Gastrocnemius medialis (tissue), 4 donors: ENCODE measurements at regions not wholly inside any gene's neighbourhood (a gene's known extent, or its start where the extent isn't known, plus 50 kb on each side); places are given as distances from the start of the nearest gene placed in this dataset.

Source experiments
- ATAC-seq, 2 donors: fragments of 150-250 bp; one replicate each; pipeline ENCODE4 v1.9.1; 2016
- DNase-seq, 2 donors: peaks; one replicate each; pipeline ENCODE4 v3.0.0-alpha.2; 2019
- H3K27ac ChIP-seq, 4 donors: fragments of 200-600 bp; sonication (generic); 1 replicate in 1 of 4; 2 replicates in 3 of 4; pipeline ENCODE4 v1.5.1; 2016 to 2018; ENCODE audit warnings: mild to moderate bottlenecking in 2 of 4, moderate library complexity in 1 of 4
- H3K27me3 ChIP-seq, 3 donors: fragments of 200-600 bp; sonication (generic) in 2 of 3; 1 replicate in 1 of 3; 2 replicates in 2 of 3; pipeline versions ENCODE4 v1.5.1 to v1.6.0; 2016 to 2019; ENCODE audit warnings: mild to moderate bottlenecking in 1 of 3, moderate library complexity in 1 of 3
- H3K36me3 ChIP-seq, 2 donors: fragments of 200-600 bp; sonication (generic) in 1 of 2; one replicate each; pipeline ENCODE4 v1.5.1; 2017 to 2018
- H3K4me1 ChIP-seq, 2 donors: fragments of 200-600 bp; sonication (generic) in 1 of 2; one replicate each; pipeline ENCODE4 v1.5.1; 2016 to 2017; ENCODE audit warnings: mild to moderate bottlenecking in 2 of 2
- H3K4me3 ChIP-seq, 4 donors: fragments of 200-600 bp; sonication (generic) in 3 of 4; 1 replicate in 1 of 4; 2 replicates in 3 of 4; pipeline ENCODE4 v1.5.1; 2016 to 2019; ENCODE audit warnings: mild to moderate bottlenecking in 2 of 4
- H3K9me3 ChIP-seq, 3 donors: fragments of 200-600 bp; sonication (generic) in 2 of 3; 1 replicate in 1 of 3; 2 replicates in 2 of 3; pipeline ENCODE4 v1.5.1; 2016 to 2019
- POLR2A ChIP-seq, 2 donors: fragments of 450-650 bp; IDR thresholded peaks; one replicate each; pipeline ENCODE4 v1.6.1; 2017; ENCODE audit warnings: antibody characterized with exemption in 2 of 2, mild to moderate bottlenecking in 2 of 2, moderate library complexity in 2 of 2
- in situ Hi-C, 4 donors: fragments of 200-750 bp; cut with MboI; loops; one replicate each; pipeline versions ENCODE4 v1.15.0 to v1.8.0; 2017; ENCODE audit warnings: low sequenced_read_pairs in 4 of 4
- intact Hi-C: fragments of 100-400 bp; cut with DNase I; formaldehyde crosslinking; loops from one replicate; pipeline ENCODE4 v1.15.1; 2023; ENCODE audit warnings: low total_unique reads
- TF ChIP-seq, protein P1 (sequence below), 5 experiments: fragments of 450-650 bp in 3 of 5; fragments of 200-600 bp in 2 of 5; sonication (generic) in 2 of 5; IDR thresholded peaks in 4 of 5; conservative IDR thresholded peaks in 1 of 5; 1 replicate in 4 of 5; 2 replicates in 1 of 5; pipeline ENCODE4 v1.5.1; 2016 to 2019; ENCODE audit warnings: antibody characterized with exemption in 5 of 5, mild to moderate bottlenecking in 3 of 5, moderate library complexity in 3 of 5

DNA sequence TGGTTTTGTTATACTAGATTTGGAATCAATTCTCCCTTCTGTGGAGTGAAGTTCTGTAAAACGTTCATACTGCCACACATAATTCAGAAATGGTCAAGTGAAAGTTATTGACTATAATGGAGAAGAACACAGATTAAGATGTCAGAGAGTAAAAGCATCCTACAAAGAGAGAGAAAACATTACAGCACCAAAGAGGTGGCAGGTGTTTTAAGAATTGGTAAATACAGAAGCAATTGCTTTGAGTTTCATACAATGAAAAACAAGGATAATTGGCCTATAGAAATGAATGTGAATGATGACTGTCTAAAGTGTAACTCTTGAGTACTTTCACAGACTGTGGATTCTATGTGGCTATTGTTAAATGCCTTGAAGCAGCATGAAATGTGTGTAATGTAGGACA lies 435.6 kb upstream of the SMIM31 start:
- Histone ChIP-seq H3K36me3 (no peaks in the 10 kb centered on the region), H3K4me3 (no peak overlapping the region), H3K9me3 (no peaks in the 10 kb centered on the region), H3K27me3 (no peaks in the 10 kb centered on the region), H3K4me1 (no peaks in the 10 kb centered on the region), H3K27ac (no peak overlapping the region)
- in situ Hi-C loops (no loop called here), intact Hi-C loops (no loop called here)
- no peak for ATAC-seq
- DNase-seq: no peak
- no peak for TF ChIP-seq POLR2A (IDR thresholded peaks at IDR 0.05)
- TF ChIP-seq, protein P1, sequence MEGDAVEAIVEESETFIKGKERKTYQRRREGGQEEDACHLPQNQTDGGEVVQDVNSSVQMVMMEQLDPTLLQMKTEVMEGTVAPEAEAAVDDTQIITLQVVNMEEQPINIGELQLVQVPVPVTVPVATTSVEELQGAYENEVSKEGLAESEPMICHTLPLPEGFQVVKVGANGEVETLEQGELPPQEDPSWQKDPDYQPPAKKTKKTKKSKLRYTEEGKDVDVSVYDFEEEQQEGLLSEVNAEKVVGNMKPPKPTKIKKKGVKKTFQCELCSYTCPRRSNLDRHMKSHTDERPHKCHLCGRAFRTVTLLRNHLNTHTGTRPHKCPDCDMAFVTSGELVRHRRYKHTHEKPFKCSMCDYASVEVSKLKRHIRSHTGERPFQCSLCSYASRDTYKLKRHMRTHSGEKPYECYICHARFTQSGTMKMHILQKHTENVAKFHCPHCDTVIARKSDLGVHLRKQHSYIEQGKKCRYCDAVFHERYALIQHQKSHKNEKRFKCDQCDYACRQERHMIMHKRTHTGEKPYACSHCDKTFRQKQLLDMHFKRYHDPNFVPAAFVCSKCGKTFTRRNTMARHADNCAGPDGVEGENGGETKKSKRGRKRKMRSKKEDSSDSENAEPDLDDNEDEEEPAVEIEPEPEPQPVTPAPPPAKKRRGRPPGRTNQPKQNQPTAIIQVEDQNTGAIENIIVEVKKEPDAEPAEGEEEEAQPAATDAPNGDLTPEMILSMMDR (IDR thresholded peaks at IDR 0.05 in 4 of 5, conservative IDR thresholded peaks at IDR 0.05 in 1 of 5): no peak

DNA sequence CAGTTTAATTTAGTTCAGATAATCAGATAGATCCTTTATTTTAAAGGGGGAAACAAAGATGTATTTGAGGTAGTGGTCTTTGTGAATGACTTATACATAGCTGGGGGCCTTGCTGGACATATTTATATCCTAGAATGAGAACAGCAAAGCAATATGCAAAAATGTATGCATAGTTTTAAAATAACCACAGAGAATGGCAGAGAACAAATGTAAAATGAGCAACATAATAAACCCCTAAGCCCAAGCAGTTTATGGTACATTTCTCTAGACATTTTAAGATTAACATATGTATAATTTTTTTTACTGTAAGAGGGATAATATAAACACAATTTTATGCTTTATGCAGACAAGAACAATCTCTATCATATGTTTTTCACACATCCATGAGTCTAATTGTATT lies 434.2 kb upstream of the SMIM31 start:
- intact Hi-C loops: no loop called here
- H3K27me3 ChIP-seq: no peaks in the 10 kb centered on the region
- in situ Hi-C loops: no loop called here
- H3K27ac ChIP-seq: no peak overlapping the region
- DNase-seq (no peak), ATAC-seq (no peak)
- H3K9me3 ChIP-seq: no peaks in the 10 kb centered on the region
- H3K4me1 ChIP-seq: no peaks in the 10 kb centered on the region
- H3K36me3 ChIP-seq: no peaks in the 10 kb centered on the region
- TF ChIP-seq, protein P1 (IDR thresholded peaks at IDR 0.05 in 4 of 5, conservative IDR thresholded peaks at IDR 0.05 in 1 of 5): no peak
- no peak for TF ChIP-seq POLR2A (IDR thresholded peaks at IDR 0.05)
- no peak overlapping the region for H3K4me3 ChIP-seq

DNA sequence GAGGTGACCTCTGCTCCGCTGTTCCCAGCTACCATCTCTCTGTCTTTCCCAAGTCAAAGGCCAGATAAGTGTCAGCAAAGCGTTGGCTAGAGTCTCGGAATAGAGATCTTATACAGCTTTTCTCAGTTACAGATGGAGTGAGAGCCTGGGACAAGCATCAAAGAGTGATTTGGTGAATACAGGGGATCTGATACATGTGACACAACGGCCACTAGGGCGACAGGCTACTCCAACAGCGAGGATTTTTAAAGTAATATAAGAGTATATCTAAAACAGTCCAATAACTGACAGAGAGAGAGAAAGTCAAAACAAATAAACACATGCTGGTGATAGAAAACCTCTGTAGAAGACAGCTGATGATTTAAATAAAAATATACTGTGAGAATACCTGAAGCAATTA lies 433.1 kb upstream of the SMIM31 start:
- DNase-seq (no peak), ATAC-seq (no peak)
- Histone ChIP-seq H3K27ac (no peak overlapping the region), H3K4me1 (no peaks in the 10 kb centered on the region), H3K27me3 (no peaks in the 10 kb centered on the region), H3K36me3 (no peaks in the 10 kb centered on the region), H3K9me3 (no peaks in the 10 kb centered on the region), H3K4me3 (no peak overlapping the region)
- in situ Hi-C loops: no loop called here
- no peak for TF ChIP-seq POLR2A (IDR thresholded peaks at IDR 0.05)
- TF ChIP-seq, protein P1 (IDR thresholded peaks at IDR 0.05 in 4 of 5, conservative IDR thresholded peaks at IDR 0.05 in 1 of 5): no peak
- intact Hi-C loops: no loop called here

DNA sequence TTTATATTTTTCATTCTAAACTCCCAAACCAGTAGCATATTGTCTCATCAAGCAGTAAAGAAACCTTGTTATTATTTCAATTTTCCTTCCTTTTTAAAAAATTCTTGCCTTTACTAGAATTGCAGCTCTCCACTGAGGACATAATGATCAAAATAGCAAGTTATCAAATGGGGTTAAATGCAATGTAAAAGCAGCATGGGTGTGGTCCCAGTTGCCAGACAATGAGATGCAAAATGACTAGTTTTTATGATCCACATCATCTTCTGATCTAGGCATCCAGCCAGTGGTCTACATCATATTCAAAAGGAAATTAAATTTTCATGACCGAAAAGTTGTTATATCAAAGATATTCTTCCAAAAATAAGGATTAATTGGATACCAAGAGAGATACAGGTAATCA lies 427.9 kb upstream of the SMIM31 start:
- no peaks in the 10 kb centered on the region for H3K4me1 ChIP-seq
- H3K36me3 ChIP-seq: no peaks in the 10 kb centered on the region
- intact Hi-C loops: no loop called here
- no peak for TF ChIP-seq POLR2A (IDR thresholded peaks at IDR 0.05)
- TF ChIP-seq, protein P1 (IDR thresholded peaks at IDR 0.05 in 4 of 5, conservative IDR thresholded peaks at IDR 0.05 in 1 of 5): no peak
- H3K27me3 ChIP-seq: no peaks in the 10 kb centered on the region
- in situ Hi-C loops: no loop called here
- no peak for DNase-seq
- no peak for ATAC-seq
- H3K9me3 ChIP-seq: no peaks in the 10 kb centered on the region
- H3K4me3 ChIP-seq: no peak overlapping the region
- no peak overlapping the region for H3K27ac ChIP-seq

DNA sequence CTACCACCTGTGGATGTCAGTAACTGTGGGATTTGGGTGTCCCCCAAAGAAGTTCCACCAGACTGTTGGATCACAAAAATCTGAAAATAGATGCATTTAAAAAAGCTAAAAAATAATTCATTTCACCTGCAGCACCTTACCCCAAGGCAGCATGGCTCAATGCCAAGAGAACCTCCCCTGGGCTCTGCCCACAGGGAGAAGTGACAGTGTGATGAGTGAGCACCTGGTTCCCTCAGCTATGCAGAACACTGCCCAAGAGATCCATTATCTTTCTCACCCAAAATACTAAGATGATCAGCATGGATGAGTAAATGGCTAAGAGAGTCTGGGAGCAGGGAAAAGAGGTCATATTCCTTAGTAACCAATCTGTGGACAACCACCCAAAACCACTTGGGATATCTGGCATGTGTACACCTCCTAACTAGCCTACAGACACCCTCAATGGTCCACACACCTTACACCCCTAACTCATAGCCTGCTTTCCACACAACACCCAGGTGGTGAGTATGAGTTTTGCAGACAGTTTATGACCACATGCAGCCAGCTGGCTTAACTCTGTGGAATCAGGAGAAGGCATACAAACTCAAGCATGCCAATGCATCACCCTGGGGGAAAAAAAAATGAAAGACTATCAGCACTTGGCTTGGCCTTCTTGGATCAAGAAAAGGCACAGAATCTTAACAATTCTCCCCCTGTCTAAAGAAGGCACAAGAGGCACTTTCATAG lies 416.5 kb upstream of the SMIM31 start:
- Histone ChIP-seq H3K27me3 (no peaks in the 10 kb centered on the region), H3K4me1 (no peaks in the 10 kb centered on the region), H3K36me3 (no peaks in the 10 kb centered on the region), H3K27ac (no peak overlapping the region), H3K9me3 (no peaks in the 10 kb centered on the region), H3K4me3 (no peak overlapping the region)
- in situ Hi-C loops: no loop called here
- intact Hi-C loops: no loop called here
- DNase-seq: no peak
- TF ChIP-seq, protein P1 (IDR thresholded peaks at IDR 0.05 in 4 of 5, conservative IDR thresholded peaks at IDR 0.05 in 1 of 5): no peak
- ATAC-seq: no peak
